ENCODE measurements at regions not wholly inside any gene's neighbourhood (a gene's known extent, or its start where the extent isn't known, plus 50 kb on each side); places are given as distances from the start of the nearest gene placed in this dataset.

DNA sequence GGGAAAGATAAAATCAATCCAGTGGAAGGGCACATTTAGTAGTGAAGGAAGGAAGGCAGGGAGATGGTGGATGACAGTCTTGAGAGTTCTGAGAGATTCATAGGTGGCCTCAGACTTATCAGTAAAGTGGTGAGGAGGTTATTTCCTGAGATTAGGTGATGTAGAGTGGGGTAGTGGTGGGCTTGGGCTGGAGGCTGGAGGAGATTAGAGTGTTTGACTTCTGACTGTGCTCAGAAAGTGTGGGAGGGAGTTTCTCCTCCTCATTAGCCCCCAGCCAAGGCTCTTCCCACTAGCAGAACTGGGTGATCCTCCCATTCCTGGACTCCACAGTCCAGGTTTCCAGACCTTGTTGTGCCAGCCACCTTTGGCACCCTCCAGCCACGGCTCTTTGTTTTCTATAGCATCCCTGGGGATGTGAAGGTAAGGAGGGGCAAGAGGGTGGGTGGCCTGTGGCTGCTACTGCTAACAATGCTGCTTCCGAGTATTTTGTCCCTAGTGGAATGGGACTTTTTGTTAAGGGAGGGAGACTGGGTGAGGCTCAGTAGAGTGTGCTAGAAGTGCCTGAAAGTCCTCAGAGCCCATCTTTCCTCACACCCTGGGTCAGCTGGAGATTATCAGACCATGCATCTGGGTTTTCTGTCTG is 94.4 kb downstream of the ADRB2 start:
- TF ChIP-seq EZH2 (IDR thresholded peaks at IDR 0.05; ENCODE audit: insufficient read depth, poor library complexity, severe bottlenecking), result no peak
- no peak for TF ChIP-seq EZH2phosphoT487 (IDR thresholded peaks at IDR 0.05; ENCODE audit: insufficient read depth, low read depth)

Measured in GM23248 (cell line).